LHCN-M2 (cell line): ENCODE measurements at regions not wholly inside any gene's neighbourhood (a gene's known extent, or its start where the extent isn't known, plus 50 kb on each side); places are given as distances from the start of the nearest gene placed in this dataset.

Source experiments
- DNase-seq: peaks from one replicate; pipeline ENCODE4 v3.0.0-alpha.2; 2012; ENCODE audit warnings: low read depth

DNA sequence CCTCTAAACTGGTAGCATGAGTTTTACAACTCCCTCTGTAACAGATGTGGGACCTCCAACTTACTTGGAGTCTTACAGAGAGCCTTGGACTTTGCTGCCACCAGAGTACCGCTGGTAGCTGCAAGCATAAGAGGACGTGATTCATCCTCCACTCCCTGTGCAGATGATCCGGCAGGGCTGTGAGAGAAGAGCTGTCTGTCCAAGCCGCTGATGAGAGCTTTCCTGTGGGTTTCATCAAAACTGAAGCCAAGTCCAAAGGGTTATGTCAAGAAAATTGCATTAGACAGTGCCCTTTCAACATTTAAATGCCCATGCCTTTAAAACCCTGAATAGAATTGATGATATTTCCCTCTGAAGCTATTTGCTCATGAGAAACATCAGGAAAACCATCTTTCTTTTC is 85.8 kb downstream of the LLPH start:
- DNase-seq = peak; percentile 61

DNA sequence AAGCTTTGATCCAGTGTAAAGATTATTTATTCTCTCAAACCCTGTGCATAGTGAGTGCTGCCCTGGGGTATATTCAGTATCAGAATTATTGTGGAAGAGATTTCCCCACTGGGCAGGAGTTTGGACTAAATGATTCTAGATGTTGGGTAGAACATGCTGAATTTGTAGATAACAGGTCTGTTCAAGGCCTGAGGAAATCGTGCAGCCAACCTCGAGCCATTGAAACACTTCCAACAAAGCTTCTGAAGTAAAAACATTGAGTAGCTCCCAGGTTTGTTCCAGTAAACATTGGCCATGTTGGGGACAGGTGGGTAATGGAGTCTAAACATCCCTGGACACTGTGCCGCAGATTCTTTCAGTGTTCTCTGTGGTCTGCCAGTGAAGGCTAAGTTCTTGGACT is 87.5 kb downstream of the LLPH start:
- no peak for DNase-seq

DNA sequence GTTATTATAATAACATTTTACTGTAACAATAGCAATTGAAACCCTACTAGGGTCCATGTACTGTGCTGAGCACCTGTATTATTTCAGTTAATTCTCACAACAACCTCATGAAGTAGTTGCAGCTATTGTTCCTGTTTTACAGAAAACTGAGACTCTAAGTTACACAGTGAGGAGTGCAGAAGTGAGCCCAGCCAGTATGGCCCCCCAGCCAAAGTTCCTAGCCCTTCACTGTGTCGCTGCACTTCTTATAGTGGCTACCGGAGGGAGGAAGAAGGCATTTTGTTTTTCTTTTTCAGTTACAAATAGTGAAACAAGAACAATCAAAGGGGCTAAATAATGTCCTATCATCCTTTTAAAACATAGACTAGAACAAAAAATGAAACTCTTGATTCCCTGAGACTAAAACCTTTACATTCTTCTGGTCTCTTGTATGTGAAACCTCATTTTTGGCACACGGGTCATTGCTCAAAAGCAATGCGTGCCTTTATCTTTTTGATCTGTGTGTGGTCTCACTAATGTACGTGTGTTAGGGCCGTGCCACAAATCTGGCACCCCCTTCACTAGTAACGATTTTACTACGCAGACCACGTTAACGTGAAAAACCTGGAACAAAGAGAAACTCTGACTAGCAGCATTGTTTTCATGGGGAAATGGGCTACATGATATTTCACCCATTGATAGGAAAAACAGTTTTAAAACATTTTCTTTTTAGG is 88.7 kb downstream of the LLPH start:
- no peak for DNase-seq

DNA sequence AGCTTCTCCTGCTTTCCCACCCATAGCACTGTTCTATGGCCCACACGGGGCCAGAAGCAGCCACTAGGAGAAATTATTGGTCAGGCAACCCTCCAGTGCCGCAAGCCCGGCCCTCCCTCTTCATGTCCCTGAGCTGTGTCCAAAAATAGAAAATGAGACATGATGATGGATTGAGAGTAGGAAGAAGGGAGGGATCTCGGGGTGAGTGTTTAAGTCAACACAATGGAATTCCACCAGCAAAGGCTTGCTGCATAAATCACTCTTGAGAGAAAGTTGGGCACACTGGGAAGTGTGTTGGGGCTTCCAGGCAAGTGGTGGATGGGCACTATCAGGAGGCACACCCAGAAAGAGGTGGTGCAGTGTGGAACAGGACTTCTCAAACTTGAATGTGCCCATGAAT is 94.2 kb downstream of the LLPH start:
- peak; percentile 96 for DNase-seq

DNA sequence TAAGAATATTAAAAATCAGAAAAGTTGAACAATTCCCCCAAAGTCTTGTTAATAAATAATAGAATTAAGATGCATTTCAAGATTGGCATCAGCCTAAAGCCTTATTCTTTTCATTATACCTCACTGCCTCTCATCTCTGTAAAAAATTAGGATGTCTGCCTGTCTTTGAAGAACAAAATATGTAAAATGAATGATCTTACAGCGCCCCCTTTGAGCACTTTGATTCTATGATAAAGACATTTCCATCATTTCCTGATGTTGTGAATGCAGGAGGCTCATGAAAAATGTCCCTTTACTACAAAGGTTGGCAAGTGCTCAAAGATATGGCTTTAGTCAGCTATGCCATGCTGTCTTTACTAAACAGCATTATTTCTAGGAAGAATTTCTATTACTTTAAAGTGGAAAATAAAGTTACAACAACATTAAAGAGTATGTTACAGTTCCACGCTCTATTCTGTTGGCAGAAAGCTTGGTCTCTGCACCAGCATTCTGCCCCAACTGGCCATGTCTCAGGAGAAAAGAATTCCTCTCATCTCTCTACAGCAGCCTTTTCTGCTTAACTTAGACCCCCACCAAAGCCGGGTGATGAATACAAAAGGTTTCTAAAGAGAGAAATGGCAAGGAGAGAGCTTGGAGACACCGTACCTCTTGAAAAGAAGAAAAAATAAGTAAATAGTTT is 95.1 kb downstream of the LLPH start:
- peak; percentile 78 for DNase-seq

DNA sequence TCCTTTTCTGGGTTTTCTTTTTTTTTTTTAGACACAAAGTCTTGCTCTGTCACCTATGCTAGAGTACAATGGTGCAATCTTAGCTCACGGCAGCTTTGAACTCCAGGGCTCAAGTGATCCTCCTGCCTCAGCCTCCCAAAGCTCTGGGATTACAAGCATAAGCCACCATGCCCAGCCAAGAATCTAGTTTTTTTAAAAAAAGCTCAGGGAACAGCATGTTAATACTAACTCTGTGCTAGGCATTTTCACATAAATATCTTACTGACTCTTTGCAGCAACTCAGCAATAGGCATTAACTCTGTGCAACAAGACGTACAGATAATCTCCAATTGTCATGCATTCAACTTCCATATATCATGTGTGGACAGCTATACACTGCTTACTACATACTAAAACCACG is 97.4 kb downstream of the LLPH start:
- no peak for DNase-seq

DNA sequence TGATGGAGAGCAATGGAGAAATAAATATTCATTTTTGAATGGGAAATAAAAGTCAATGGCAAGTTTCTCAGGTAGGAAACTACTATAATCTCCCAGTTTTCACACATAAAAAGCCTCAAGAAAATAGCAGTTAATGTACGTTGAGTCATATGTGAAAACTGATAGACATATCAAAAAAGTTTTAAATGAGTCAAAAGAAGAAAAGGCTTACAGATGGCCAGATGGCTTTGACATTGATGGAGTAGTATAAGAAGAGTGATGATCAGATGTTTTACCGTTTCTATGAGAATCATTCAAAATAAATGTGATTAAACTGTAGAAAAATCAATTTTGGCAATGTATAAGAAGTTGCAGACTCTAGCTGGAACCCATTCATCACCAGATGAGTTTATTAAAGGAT is 97.8 kb downstream of the LLPH start:
- DNase-seq = no peak

DNA sequence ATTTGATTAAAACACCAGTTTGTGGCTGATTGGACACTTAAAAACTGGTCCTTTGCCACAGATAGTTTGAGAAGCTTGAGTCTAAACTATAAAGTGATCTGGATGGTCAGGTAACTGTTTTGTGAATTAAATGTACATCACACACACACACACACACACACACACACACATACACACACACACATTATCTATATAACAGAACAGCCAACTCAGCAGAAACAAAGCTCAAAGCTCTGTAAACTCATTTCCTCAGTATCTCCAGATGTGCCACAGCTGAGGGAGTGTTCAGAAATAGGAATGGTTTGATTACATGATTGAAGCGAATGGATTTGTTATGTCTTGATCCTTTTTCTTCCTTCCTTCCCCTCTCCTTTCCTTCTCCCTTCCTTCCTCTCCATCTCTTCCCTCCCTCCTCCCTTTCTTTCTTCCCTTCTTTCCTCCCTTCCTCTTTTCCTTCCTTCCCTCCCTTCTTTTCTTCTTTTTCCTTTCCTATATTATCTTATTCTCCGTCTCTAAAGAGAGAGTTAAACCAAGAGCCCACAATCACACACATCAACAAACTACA is 100.3 kb downstream of the LLPH start:
- DNase-seq = no peak

DNA sequence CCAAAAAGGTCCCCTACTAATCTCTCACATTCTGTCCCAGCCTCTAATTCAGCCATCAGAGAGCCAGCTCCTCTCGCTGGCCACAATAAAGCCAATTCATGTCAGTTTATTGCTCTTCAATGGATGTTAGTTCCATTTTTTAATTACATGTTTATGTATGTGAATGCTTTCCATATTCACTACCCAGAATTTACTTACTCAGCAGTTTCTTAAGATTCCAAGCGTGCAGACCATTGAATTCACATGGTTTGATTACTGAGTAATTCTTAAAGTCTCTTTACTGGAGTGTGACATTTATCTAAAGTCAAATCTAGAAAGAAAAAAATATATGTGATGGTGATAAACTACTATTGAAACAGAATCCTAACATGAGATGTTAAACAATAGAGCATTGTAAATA is 102.2 kb downstream of the LLPH start:
- DNase-seq = no peak

DNA sequence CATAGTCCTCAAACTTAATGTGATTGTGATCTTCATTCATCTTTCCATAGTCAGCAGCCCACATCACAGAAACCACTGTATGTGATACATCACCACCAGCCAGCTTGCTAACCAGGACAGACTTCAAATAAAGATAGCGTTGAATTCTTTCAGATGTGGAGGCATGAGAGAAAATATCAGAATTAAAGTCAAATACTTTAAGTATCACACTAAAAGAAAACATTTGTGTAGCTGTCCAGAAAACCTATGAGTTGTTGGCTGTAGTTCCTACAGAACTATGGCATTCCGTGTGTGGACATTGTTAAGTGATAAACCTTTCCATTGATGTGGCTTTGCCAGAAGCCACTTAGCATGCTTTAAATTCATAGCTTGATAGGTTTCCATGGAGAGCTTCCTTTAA is 105.1 kb downstream of the LLPH start:
- no peak for DNase-seq

DNA sequence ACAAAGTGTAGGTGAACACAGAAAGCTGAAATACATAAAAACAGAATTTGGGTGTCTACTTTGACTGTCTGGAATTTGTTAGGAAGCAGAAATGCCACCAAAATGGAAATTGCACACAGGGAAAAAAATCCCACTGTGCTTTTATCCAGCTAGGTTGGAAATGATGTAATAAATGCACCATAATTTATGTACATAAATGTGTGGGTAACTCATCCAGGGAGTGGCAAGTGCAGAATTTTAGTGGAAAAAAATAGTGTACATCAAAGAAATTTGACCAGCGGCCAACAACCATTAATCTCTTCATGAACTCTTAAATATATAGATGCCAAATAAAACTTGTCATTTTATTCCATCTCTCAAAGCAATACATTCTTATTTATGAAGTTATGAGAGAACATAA is 105.6 kb downstream of the LLPH start:
- DNase-seq = no peak

DNA sequence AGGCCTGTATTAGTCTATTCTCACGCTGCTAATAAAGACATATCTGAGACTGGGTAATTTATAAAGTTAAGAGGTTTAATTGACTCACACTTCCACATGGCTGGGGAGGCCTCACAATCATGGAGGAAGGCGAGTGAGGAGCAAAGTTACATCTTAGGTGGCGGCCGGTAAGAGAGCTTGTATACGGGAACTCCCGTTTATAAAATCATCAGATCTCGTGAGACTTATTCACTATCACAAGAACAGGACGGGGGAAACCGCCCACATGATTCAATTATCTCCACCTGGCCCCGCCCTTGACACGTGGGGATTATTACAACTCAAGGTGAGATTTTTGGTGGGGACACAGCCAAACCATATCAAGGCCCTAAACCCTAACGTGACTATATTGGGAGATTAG is 110.1 kb downstream of the LLPH start:
- no peak for DNase-seq

DNA sequence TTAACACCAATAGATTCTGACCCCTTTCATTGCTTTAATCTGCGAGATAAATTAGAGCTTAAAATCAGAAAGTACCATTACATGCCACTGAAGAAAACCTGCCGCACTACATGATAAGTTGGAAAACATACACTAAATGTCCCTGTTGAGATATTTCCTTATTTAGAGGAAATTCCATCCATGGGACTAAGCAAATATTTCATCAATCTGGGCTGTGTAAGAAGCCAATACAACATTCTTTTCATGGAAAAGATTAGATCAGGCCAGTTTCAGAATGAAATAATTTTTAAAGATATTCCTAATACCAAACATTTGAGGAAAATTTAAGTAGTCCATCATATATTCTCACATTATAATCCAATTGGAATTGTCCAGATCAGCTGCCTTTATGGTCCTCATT is 112.8 kb downstream of the LLPH start:
- DNase-seq = no peak
